Thyroid gland (tissue), 4 donors: ENCODE measurements at regions not wholly inside any gene's neighbourhood (a gene's known extent, or its start where the extent isn't known, plus 50 kb on each side); places are given as distances from the start of the nearest gene placed in this dataset.

Experiments used
- POLR2A ChIP-seq, 2 donors: fragments of 450-650 bp; IDR thresholded peaks; one replicate each; pipeline ENCODE4 v1.6.1; 2017; ENCODE audit warnings: antibody characterized with exemption in 2 of 2, mild to moderate bottlenecking in 2 of 2, moderate library complexity in 1 of 2
- TF ChIP-seq, protein P1 (sequence below), 6 experiments: fragments of 200-600 bp in 3 of 6; fragments of 450-650 bp in 3 of 6; sonication (generic) in 3 of 6; IDR thresholded peaks; one replicate each; pipeline ENCODE4 v1.5.1; 2016 to 2019; ENCODE audit warnings: antibody characterized with exemption in 6 of 6, mild to moderate bottlenecking in 2 of 6, inconsistent platforms in 1 of 6, moderate library complexity in 1 of 6

GRCh38 chr1:37305108-37305507 is 169.3 kb upstream of the ZC3H12A start:
- no peak for TF ChIP-seq POLR2A (IDR thresholded peaks at IDR 0.05)
- TF ChIP-seq, protein P1, sequence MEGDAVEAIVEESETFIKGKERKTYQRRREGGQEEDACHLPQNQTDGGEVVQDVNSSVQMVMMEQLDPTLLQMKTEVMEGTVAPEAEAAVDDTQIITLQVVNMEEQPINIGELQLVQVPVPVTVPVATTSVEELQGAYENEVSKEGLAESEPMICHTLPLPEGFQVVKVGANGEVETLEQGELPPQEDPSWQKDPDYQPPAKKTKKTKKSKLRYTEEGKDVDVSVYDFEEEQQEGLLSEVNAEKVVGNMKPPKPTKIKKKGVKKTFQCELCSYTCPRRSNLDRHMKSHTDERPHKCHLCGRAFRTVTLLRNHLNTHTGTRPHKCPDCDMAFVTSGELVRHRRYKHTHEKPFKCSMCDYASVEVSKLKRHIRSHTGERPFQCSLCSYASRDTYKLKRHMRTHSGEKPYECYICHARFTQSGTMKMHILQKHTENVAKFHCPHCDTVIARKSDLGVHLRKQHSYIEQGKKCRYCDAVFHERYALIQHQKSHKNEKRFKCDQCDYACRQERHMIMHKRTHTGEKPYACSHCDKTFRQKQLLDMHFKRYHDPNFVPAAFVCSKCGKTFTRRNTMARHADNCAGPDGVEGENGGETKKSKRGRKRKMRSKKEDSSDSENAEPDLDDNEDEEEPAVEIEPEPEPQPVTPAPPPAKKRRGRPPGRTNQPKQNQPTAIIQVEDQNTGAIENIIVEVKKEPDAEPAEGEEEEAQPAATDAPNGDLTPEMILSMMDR (IDR thresholded peaks at IDR 0.05), result no peak
